Erythroblast (primary cell): ENCODE measurements at regions not wholly inside any gene's neighbourhood (a gene's known extent, or its start where the extent isn't known, plus 50 kb on each side); places are given as distances from the start of the nearest gene placed in this dataset.

Experiments
- GATA1 ChIP-seq: IDR thresholded peaks from 2 replicates; pipeline ENCODE4 v1.6.1; 2011; ENCODE audit warnings: low read depth, mild to moderate bottlenecking, control low read depth, low read length, moderate library complexity
- POLR2A ChIP-seq: IDR thresholded peaks from 2 replicates; pipeline ENCODE4 v1.6.1; 2011; ENCODE audit warnings: mild to moderate bottlenecking, low read length

- no peak for TF ChIP-seq POLR2A
- no peak for TF ChIP-seq GATA1
These were observed 160.0 kb upstream of the AFDN start for GRCh38 chr6:167666571-167667203.
